Common myeloid progenitor, CD34-positive (primary cell): ENCODE measurements at regions not wholly inside any gene's neighbourhood (a gene's known extent, or its start where the extent isn't known, plus 50 kb on each side); places are given as distances from the start of the nearest gene placed in this dataset.
"Not testable (repeated sequence)": the region's sequence is repeated elsewhere in the genome, so short reads cannot be mapped to it uniquely, and the experiment has no call there.

Experiments used
- CTCF ChIA-PET: fragments of 350-600 bp; sonication (Branson Sonifier 250); formaldehyde crosslinking; loops from one replicate; lab custom pipeline; 2021; ENCODE audit warnings: antibody characterized with exemption; lab: Charles Lee
- POLR2A ChIA-PET: fragments of 350-600 bp; sonication (Branson Sonifier 250); formaldehyde crosslinking; loops from one replicate; lab custom pipeline; 2021; ENCODE audit warnings: antibody characterized with exemption; lab: Charles Lee
- DNase-seq, 3 donors: peaks; one replicate each; pipeline versions ENCODE4 v3.0.0 to v3.0.0-alpha.2; 2013
- H3K27ac ChIP-seq, 2 experiments: 1 replicate in 1 of 2; 2 replicates in 1 of 2; pipeline ENCODE4 v1.7.0; 2013; ENCODE audit warnings: inconsistent platforms in 2 of 2, low read length in 2 of 2, mild to moderate bottlenecking in 2 of 2, low read depth in 1 of 2, moderate library complexity in 1 of 2; ENCODE audit not compliant: severe bottlenecking in 2 of 2, insufficient read depth in 1 of 2, poor library complexity in 1 of 2
- H3K27me3 ChIP-seq, 5 experiments: replicated peaks in 2 of 5; 1 replicate in 3 of 5; 2 replicates in 2 of 5; pipeline versions ENCODE4 v1.6.1 to v1.7.0; 2013; ENCODE audit warnings: low read length in 4 of 5, mild to moderate bottlenecking in 2 of 5, moderate library complexity in 2 of 5, inconsistent platforms in 1 of 5; ENCODE audit not compliant: insufficient read depth in 5 of 5, control insufficient read depth in 4 of 5
- H3K36me3 ChIP-seq, 4 experiments: 1 replicate in 2 of 4; 2 replicates in 2 of 4; pipeline versions ENCODE4 v1.6.1 to v1.7.0; 2013; ENCODE audit warnings: low read length in 3 of 4, control low read depth in 1 of 4, mild to moderate bottlenecking in 1 of 4; ENCODE audit not compliant: control insufficient read depth in 4 of 4, insufficient read depth in 4 of 4
- H3K4me1 ChIP-seq, 4 experiments: 1 replicate in 3 of 4; 2 replicates in 1 of 4; pipeline versions ENCODE4 v1.6.1 to v1.7.1; 2013; ENCODE audit warnings: low read length in 3 of 4, mild to moderate bottlenecking in 3 of 4, control low read depth in 1 of 4, inconsistent platforms in 1 of 4, moderate library complexity in 1 of 4; ENCODE audit not compliant: control insufficient read depth in 4 of 4, insufficient read depth in 4 of 4; ENCODE audit errors: control extremely low read depth in 1 of 4
- H3K4me3 ChIP-seq, 7 experiments: 1 replicate in 4 of 7; 2 replicates in 3 of 7; pipeline versions ENCODE4 v1.5.1 to v1.7.0; 2013; ENCODE audit warnings: mild to moderate bottlenecking in 7 of 7, low read length in 6 of 7, moderate library complexity in 6 of 7, inconsistent platforms in 2 of 7, low read depth in 2 of 7, control low read depth in 1 of 7; ENCODE audit not compliant: insufficient read depth in 4 of 7, control insufficient read depth in 1 of 7; ENCODE audit errors: extremely low read depth in 1 of 7
- H3K9me3 ChIP-seq, 5 experiments: 1 replicate in 4 of 5; 2 replicates in 1 of 5; pipeline versions ENCODE4 v1.6.1 to v1.7.1; 2013; ENCODE audit warnings: low read length in 4 of 5, mild to moderate bottlenecking in 2 of 5, inconsistent platforms in 1 of 5, low read depth in 1 of 5, moderate library complexity in 1 of 5; ENCODE audit not compliant: control insufficient read depth in 4 of 5, insufficient read depth in 2 of 5; ENCODE audit errors: control extremely low read depth in 1 of 5
- WGBS: methylation state at CpG from one replicate; pipeline ENCODE4 v1.1.5; 2013; ENCODE audit not compliant: insufficient coverage; 5-methylcytosine and 5-hydroxymethylcytosine counted together

GRCh38 chr20:54794110-54794509, 318.7 kb downstream of the DOK5 start:
- H3K4me1 ChIP-seq: no peaks in the 10 kb centered on the region
- no peaks in the 10 kb centered on the region for H3K27me3 ChIP-seq
- no peak overlapping the region for H3K4me3 ChIP-seq
- no peak overlapping the region for H3K27ac ChIP-seq
- H3K36me3 ChIP-seq: no peaks in the 10 kb centered on the region
- ChIA-PET CTCF (no interaction called here), POLR2A (no interaction called here)
- H3K9me3 ChIP-seq: no peaks in the 10 kb centered on the region
- 100% methylated on average over 1 of the region's 6 CpGs for WGBS
- DNase-seq: no peak

- Histone ChIP-seq H3K4me3 (no peak overlapping the region), H3K27ac (no peak overlapping the region), H3K27me3 (no peaks in the 10 kb centered on the region), H3K9me3 (no peaks in the 10 kb centered on the region), H3K36me3 (no peaks in the 10 kb centered on the region), H3K4me1 (no peaks in the 10 kb centered on the region)
- DNase-seq: no peak
- 93% methylated on average over 6 of the region's 9 CpGs for WGBS
- ChIA-PET CTCF (no interaction called here), POLR2A (no interaction called here)
Measured at GRCh38 chr20:54793291-54793992, 318.0 kb downstream of the DOK5 start.

GRCh38 chr20:54792688-54793087, 317.3 kb downstream of the DOK5 start:
- Histone ChIP-seq H3K27ac (no peak overlapping the region), H3K9me3 (no peaks in the 10 kb centered on the region), H3K36me3 (no peaks in the 10 kb centered on the region), H3K4me1 (no peaks in the 10 kb centered on the region), H3K4me3 (no peak overlapping the region), H3K27me3 (no peaks in the 10 kb centered on the region)
- no peak for DNase-seq
- WGBS: no CpG with 5 or more reads among the region's 2 CpGs
- ChIA-PET POLR2A (no interaction called here), CTCF (no interaction called here)

GRCh38 chr20:54788260-54788659, 312.9 kb downstream of the DOK5 start:
- DNase-seq, POLR2A ChIA-PET, H3K9me3 ChIP-seq, CTCF ChIA-PET, H3K4me3 ChIP-seq, H3K4me1 ChIP-seq, H3K27me3 ChIP-seq, H3K36me3 ChIP-seq, H3K27ac ChIP-seq: not testable (repeated sequence)
- 100% methylated on average over 1 of the region's 4 CpGs for WGBS

- H3K27ac ChIP-seq, POLR2A ChIA-PET, H3K27me3 ChIP-seq, H3K36me3 ChIP-seq, DNase-seq, CTCF ChIA-PET, H3K4me1 ChIP-seq, H3K4me3 ChIP-seq, H3K9me3 ChIP-seq: not testable (repeated sequence)
- WGBS: 100% methylated on average over 1 of the region's 9 CpGs
Measured at GRCh38 chr20:54782758-54783157, 307.4 kb downstream of the DOK5 start.

GRCh38 chr20:54774426-54774825, 299.0 kb downstream of the DOK5 start:
- no peaks in the 10 kb centered on the region for H3K9me3 ChIP-seq
- no peaks in the 10 kb centered on the region for H3K36me3 ChIP-seq
- DNase-seq: peak; percentile 6 to 60 (median 38)
- H3K27me3 ChIP-seq: peaks cover 0 to 2% (median 0%) of the 10 kb centered on the region in 5 experiments
- POLR2A ChIA-PET: no interaction called here
- CTCF ChIA-PET: no interaction called here
- 5% methylated on average over 3 of the region's 5 CpGs for whole genome bisulfite sequencing
- H3K27ac ChIP-seq: no peak overlapping the region
- no peak overlapping the region for H3K4me3 ChIP-seq
- H3K4me1 ChIP-seq: peaks cover 0 to 7% (median 2%) of the 10 kb centered on the region in 4 experiments

GRCh38 chr20:54773643-54774000, 298.2 kb downstream of the DOK5 start:
- Histone ChIP-seq H3K4me3 (no peak overlapping the region), H3K9me3 (no peaks in the 10 kb centered on the region), H3K27me3 (no peaks in the 10 kb centered on the region), H3K36me3 (no peaks in the 10 kb centered on the region), H3K27ac (no peak overlapping the region), H3K4me1 (peaks cover 0 to 7% (median 2%) of the 10 kb centered on the region in 4 experiments)
- CTCF ChIA-PET: no interaction called here
- POLR2A ChIA-PET: no interaction called here
- DNase-seq: no peak
- 87% methylated on average over 8 of the region's 8 CpGs for WGBS
